SK-N-SH (cell line): ENCODE measurements at regions not wholly inside any gene's neighbourhood (a gene's known extent, or its start where the extent isn't known, plus 50 kb on each side); places are given as distances from the start of the nearest gene placed in this dataset.

ENCODE experiments used
- CTCF ChIA-PET: fragments of 300-600, 350-600 bp; formaldehyde crosslinking; extraction: SDS; loops from one replicate; lab custom pipeline; 2021; lab: Yijun Ruan, JAX
- POLR2A ChIA-PET: fragments of 350-600 bp; sonication (Branson Sonifier 250); formaldehyde crosslinking; extraction: SDS; loops from one replicate; lab custom pipeline; 2020; ENCODE audit warnings: antibody characterized with exemption, inconsistent platforms; lab: Yijun Ruan, JAX
- DNase-seq: peaks from one replicate; pipeline ENCODE4 v3.0.0; 2012
- H2AFZ ChIP-seq: fragments of 200-600 bp; sonication (generic); 2 replicates; pipeline ENCODE4 v1.8.1; 2016; ENCODE audit warnings: antibody characterized with exemption, mild to moderate bottlenecking, low read depth
- H3F3A ChIP-seq: fragments of 200-600 bp; sonication (generic); replicated peaks from 2 replicates; pipeline ENCODE3; 2016; ENCODE audit warnings: antibody characterized with exemption, mild to moderate bottlenecking; ENCODE audit not compliant: insufficient read depth
- H3K27ac ChIP-seq, 2 experiments: fragments of 200-500 bp in 1 of 2; fragments of 200-600 bp in 1 of 2; sonication (Bioruptor generic) in 1 of 2; sonication (generic), shearing (Covaris generic) in 1 of 2; 2 replicates each; pipeline versions ENCODE4 v1.5.1 to v1.6.1; 2014 to 2016; ENCODE audit warnings: low read depth in 2 of 2, inconsistent platforms in 1 of 2, low read length in 1 of 2, mild to moderate bottlenecking in 1 of 2, mixed read lengths in 1 of 2
- H3K27me3 ChIP-seq: fragments of 200-600 bp; sonication (generic), shearing (Covaris generic); 2 replicates; pipeline ENCODE4 v1.6.1; 2016; ENCODE audit warnings: mixed run types; ENCODE audit not compliant: insufficient read depth
- H3K36me3 ChIP-seq, 2 experiments: fragments of 200-500 bp in 1 of 2; fragments of 200-600 bp in 1 of 2; sonication (Bioruptor generic) in 1 of 2; sonication (generic) in 1 of 2; replicated peaks in 1 of 2; 2 replicates each; pipeline versions ENCODE3 to v1.5.1; 2014 to 2016; ENCODE audit warnings: low read length in 1 of 2, mild to moderate bottlenecking in 1 of 2; ENCODE audit not compliant: insufficient read depth in 2 of 2, control insufficient read depth in 1 of 2
- H3K4me1 ChIP-seq, 2 experiments: fragments of 200-500 bp in 1 of 2; fragments of 200-600 bp in 1 of 2; sonication (Bioruptor generic) in 1 of 2; sonication (generic), shearing (Covaris generic) in 1 of 2; 2 replicates each; pipeline versions ENCODE4 v1.5.1 to v1.6.1; 2014 to 2016; ENCODE audit warnings: low read depth in 1 of 2, low read length in 1 of 2, mixed run types in 1 of 2; ENCODE audit not compliant: insufficient read depth in 2 of 2, control insufficient read depth in 1 of 2
- H3K4me2 ChIP-seq: fragments of 200-600 bp; sonication (generic), shearing (Covaris generic); 2 replicates; pipeline ENCODE4 v1.6.1; 2017; ENCODE audit warnings: mixed run types
- H3K4me3 ChIP-seq, 2 experiments: fragments of 200-500 bp in 1 of 2; fragments of 200-600 bp in 1 of 2; sonication (Bioruptor generic) in 1 of 2; sonication (generic), shearing (Covaris generic) in 1 of 2; 2 replicates each; pipeline versions ENCODE4 v1.5.1 to v1.8.1; 2014 to 2016; ENCODE audit warnings: low read depth in 2 of 2, inconsistent platforms in 1 of 2, low read length in 1 of 2, mild to moderate bottlenecking in 1 of 2, mixed read lengths in 1 of 2, moderate library complexity in 1 of 2
- H3K79me2 ChIP-seq: fragments of 200-600 bp; sonication (generic); 2 replicates; pipeline ENCODE4 v1.8.1; 2017; ENCODE audit warnings: mild to moderate bottlenecking; ENCODE audit not compliant: insufficient read depth
- H3K9ac ChIP-seq: fragments of 200-600 bp; sonication (generic); 2 replicates; pipeline ENCODE4 v1.6.1; 2017; ENCODE audit warnings: mixed run types
- H3K9me2 ChIP-seq: fragments of 200-600 bp; sonication (generic); 2 replicates; pipeline ENCODE4 v1.6.1; 2017; ENCODE audit warnings: mixed run types
- H3K9me3 ChIP-seq: fragments of 200-600 bp; sonication (generic); 2 replicates; pipeline ENCODE4 v1.6.1; 2017; ENCODE audit warnings: mixed run types, mild to moderate bottlenecking, moderate library complexity
- H4K20me1 ChIP-seq: fragments of 200-600 bp; sonication (generic); 2 replicates; pipeline ENCODE4 v1.6.1; 2017; ENCODE audit warnings: mild to moderate bottlenecking, mixed run types; ENCODE audit not compliant: insufficient read depth
- ELF1 ChIP-seq: IDR thresholded peaks from 2 replicates; pipeline ENCODE4 v1.4.0; 2012
- EP300 ChIP-seq, 2 experiments: IDR thresholded peaks; 2 replicates each; pipeline versions ENCODE4 v1.4.0 to v1.6.1; 2012; ENCODE audit warnings: borderline replicate concordance in 1 of 2, low read depth in 1 of 2, low read length in 1 of 2
- EZH2phosphoT487 ChIP-seq: fragments of 200-600 bp; sonication (generic); IDR thresholded peaks from 2 replicates; pipeline ENCODE4 v1.6.1; 2017; ENCODE audit warnings: low read depth, mixed run types, mild to moderate bottlenecking, antibody characterized with exemption, moderate library complexity, borderline replicate concordance
- FOSL2 ChIP-seq: IDR thresholded peaks from 2 replicates; pipeline ENCODE4 v1.4.0; 2012; ENCODE audit warnings: low read depth, mild to moderate bottlenecking, moderate library complexity, borderline replicate concordance
- FOXJ3 ChIP-seq: sonication (generic); formaldehyde crosslinking; IDR thresholded peaks from 2 replicates; pipeline ENCODE4 v1.5.1; 2020; ENCODE audit warnings: mild to moderate bottlenecking, missing genetic modification reagents
- FOXM1 ChIP-seq: IDR thresholded peaks from 2 replicates; pipeline ENCODE4 v1.4.0; 2012; ENCODE audit warnings: low read depth, mild to moderate bottlenecking
- GABPA ChIP-seq: IDR thresholded peaks from 2 replicates; pipeline ENCODE4 v1.4.0; 2012; ENCODE audit warnings: low read depth, mild to moderate bottlenecking
- GATA2 ChIP-seq: sonication (generic); formaldehyde crosslinking; IDR thresholded peaks from 2 replicates; pipeline ENCODE4 v1.5.0; 2020; ENCODE audit warnings: mild to moderate bottlenecking, missing genetic modification reagents
- IRF3 ChIP-seq: fragments of 150-350 bp; IDR thresholded peaks from 2 replicates; pipeline ENCODE4 v1.6.1; 2016; ENCODE audit warnings: mild to moderate bottlenecking, low read depth, low read length
- JUND ChIP-seq: IDR thresholded peaks from 2 replicates; pipeline ENCODE4 v1.4.0; 2012
- MAX ChIP-seq: IDR thresholded peaks from 2 replicates; pipeline ENCODE4 v1.4.0; 2012; ENCODE audit warnings: low read depth
- MXI1 ChIP-seq: IDR thresholded peaks from 2 replicates; pipeline ENCODE4 v1.6.1; 2012; ENCODE audit warnings: mild to moderate bottlenecking, low read depth, low read length, improper control_type of control experiment
- NFIC ChIP-seq: IDR thresholded peaks from 2 replicates; pipeline ENCODE4 v1.4.0; 2012; ENCODE audit warnings: borderline replicate concordance
- NRF1 ChIP-seq: IDR thresholded peaks from 2 replicates; pipeline ENCODE4 v1.6.1; 2012; ENCODE audit warnings: low read depth, mild to moderate bottlenecking, low read length
- POLR2AphosphoS5 ChIP-seq: IDR thresholded peaks from 2 replicates; pipeline ENCODE4 v1.6.1; 2012; ENCODE audit warnings: low read depth, low read length
- RAD21 ChIP-seq: IDR thresholded peaks from 2 replicates; pipeline ENCODE4 v1.6.1; 2012; ENCODE audit warnings: mild to moderate bottlenecking, low read length
- RCOR1 ChIP-seq: fragments of 150-350 bp; IDR thresholded peaks from 2 replicates; pipeline ENCODE4 v1.6.1; 2017; ENCODE audit warnings: antibody characterized with exemption, low read length
- REST ChIP-seq: IDR thresholded peaks from 2 replicates; pipeline ENCODE4 v1.6.1; 2012; ENCODE audit warnings: mild to moderate bottlenecking, low read depth, low read length, moderate library complexity
- RFX5 ChIP-seq: IDR thresholded peaks from 2 replicates; pipeline ENCODE4 v1.6.1; 2012; ENCODE audit warnings: mild to moderate bottlenecking, improper control_type of control experiment, low read length
- RXRA ChIP-seq: IDR thresholded peaks from 2 replicates; pipeline ENCODE4 v1.4.0; 2012; ENCODE audit warnings: low read depth, mild to moderate bottlenecking, borderline replicate concordance
- SMC3 ChIP-seq: IDR thresholded peaks from 2 replicates; pipeline ENCODE4 v1.6.1; 2012; ENCODE audit warnings: low read depth, low read length, improper control_type of control experiment
- TCF12 ChIP-seq: IDR thresholded peaks from 2 replicates; pipeline ENCODE4 v1.4.0; 2012
- TEAD4 ChIP-seq: IDR thresholded peaks from 2 replicates; pipeline ENCODE4 v1.4.0; 2012; ENCODE audit warnings: mild to moderate bottlenecking, borderline replicate concordance; ENCODE audit not compliant: insufficient read depth
- USF2 ChIP-seq: fragments of 150-350 bp; IDR thresholded peaks from 2 replicates; pipeline ENCODE4 v1.6.1; 2017; ENCODE audit warnings: antibody characterized with exemption, low read length, low read depth, borderline replicate concordance
- YY1 ChIP-seq: IDR thresholded peaks from 2 replicates; pipeline ENCODE4 v1.4.0; 2012; ENCODE audit warnings: low read depth, mild to moderate bottlenecking
- WGBS: methylation state at CpG from one replicate; pipeline ENCODE4 v1.1.6; 2017; ENCODE audit warnings: low lambda C conversion rate; 5-methylcytosine and 5-hydroxymethylcytosine counted together

GRCh38 chr7:114786455-114786854 lies 135.4 kb upstream of the MDFIC start:
- Histone ChIP-seq H3K4me2 (peak overlapping the region; percentile 16; the same call in 1 of the 2 replicates), H2AFZ (no peak overlapping the region), H3K27me3 (no peaks in the 10 kb centered on the region), H3K9ac (no peak overlapping the region), H3K9me3 (no peaks in the 10 kb centered on the region), H3K79me2 (no peaks in the 10 kb centered on the region), H3K27ac (no peak overlapping the region), H3K36me3 (no peaks in the 10 kb centered on the region), H3K9me2 (no peaks in the 10 kb centered on the region), H3K4me3 (no peak overlapping the region), H4K20me1 (no peaks in the 10 kb centered on the region), H3F3A (peaks cover 4% of the 10 kb centered on the region), H3K4me1 (no peaks in the 10 kb centered on the region)
- TF ChIP-seq FOXM1 (no peak), FOSL2 (no peak), TCF12 (no peak), FOXJ3 (CRISPR knock-in tag) (no peak), ELF1 (no peak), IRF3 (no peak), TEAD4 (no peak), RXRA (no peak), MAX (no peak), MXI1 (no peak), GATA2 (CRISPR knock-in tag) (no peak), NFIC (no peak), RFX5 (no peak), SMC3 (no peak)
- 14% methylated on average over 7 of the region's 7 CpGs for WGBS
- CTCF ChIA-PET, result no interaction called here
- no peak for DNase-seq
- POLR2A ChIA-PET, result no interaction called here

- POLR2A ChIA-PET, result no interaction called here
- TF ChIP-seq GABPA (no peak), USF2 (no peak), YY1 (no peak), RCOR1 (no peak), REST (no peak), JUND (no peak), NRF1 (no peak), RAD21 (no peak), EP300 (IDR thresholded peaks at IDR 0.05; ENCODE audit: borderline replicate concordance in 1 of 2, low read depth in 1 of 2, low read length in 1 of 2) (no peak), GATA2 (CRISPR knock-in tag) (no peak), POLR2AphosphoS5 (no peak), EZH2phosphoT487 (no peak)
Measured at GRCh38 chr7:114787556-114787955, 134.3 kb upstream of the MDFIC start.

More at GRCh38 chr7:114787556-114787955, 134.3 kb upstream of the MDFIC start:
- Histone ChIP-seq H3K79me2 (no peaks in the 10 kb centered on the region), H3K9me3 (no peaks in the 10 kb centered on the region), H2AFZ (no peak overlapping the region), H3K27ac (no peak overlapping the region), H3F3A (peaks cover 4% of the 10 kb centered on the region), H3K4me3 (no peak overlapping the region), H3K9me2 (no peaks in the 10 kb centered on the region), H3K4me1 (no peaks in the 10 kb centered on the region), H3K4me2 (no peak overlapping the region), H3K27me3 (no peaks in the 10 kb centered on the region), H3K9ac (no peak overlapping the region), H4K20me1 (no peaks in the 10 kb centered on the region), H3K36me3 (no peaks in the 10 kb centered on the region)
- no peak for DNase-seq
- CTCF ChIA-PET, result interaction anchor here (1.2 kb wide), 1 partner anchor 9 kb away, joined by 4 read pairs; no protein-coding TSS in a partner anchor
- 0% methylated on average over 1 of the region's 1 CpG for WGBS
